Panc1 (cell line): ENCODE measurements at regions not wholly inside any gene's neighbourhood (a gene's known extent, or its start where the extent isn't known, plus 50 kb on each side); places are given as distances from the start of the nearest gene placed in this dataset.

Experiments
- CTCF ChIP-seq: fragments of 450-650 bp; IDR thresholded peaks from 2 replicates; pipeline ENCODE4 v1.5.1; 2017; ENCODE audit warnings: mild to moderate bottlenecking
- POLR2AphosphoS5 ChIP-seq: IDR thresholded peaks from 2 replicates; pipeline ENCODE4 v1.6.1; 2012; ENCODE audit warnings: mild to moderate bottlenecking, low read depth, low read length, moderate library complexity
- SIN3A ChIP-seq: IDR thresholded peaks from 2 replicates; pipeline ENCODE4 v1.6.1; 2012; ENCODE audit warnings: low read depth, mild to moderate bottlenecking, low read length, moderate library complexity, borderline replicate concordance; ENCODE audit not compliant: insufficient read depth
- TF ChIP-seq, protein P1 (sequence below), 2 experiments: IDR thresholded peaks; 2 replicates each; pipeline ENCODE4 v1.6.1; 2011 to 2012; ENCODE audit warnings: low read depth in 2 of 2, control low read depth in 1 of 2, low read length in 1 of 2, mild to moderate bottlenecking in 1 of 2, moderate library complexity in 1 of 2; ENCODE audit not compliant: insufficient read depth in 1 of 2

DNA sequence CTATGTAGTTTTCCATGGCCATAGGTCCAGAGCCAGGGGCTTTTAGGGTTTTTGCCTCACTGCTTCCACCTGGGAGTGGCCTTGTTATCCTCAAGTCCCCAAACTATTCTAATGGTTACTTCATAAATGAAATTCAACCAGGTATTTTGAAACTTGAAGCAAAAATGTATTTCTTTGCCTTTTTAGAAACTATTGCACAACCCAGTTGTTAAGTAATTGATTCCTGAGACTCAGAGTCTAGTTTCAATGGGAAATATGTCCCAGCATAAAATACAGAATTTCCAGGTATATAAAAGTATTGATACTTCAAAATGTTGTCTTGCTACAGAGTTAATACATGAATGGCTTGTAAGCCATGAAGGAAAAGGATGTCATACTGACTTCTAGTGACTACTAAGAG is 456.2 kb upstream of the DAB2 start:
- TF ChIP-seq POLR2AphosphoS5 (no peak), CTCF (no peak), SIN3A (no peak)
- TF ChIP-seq, protein P1, sequence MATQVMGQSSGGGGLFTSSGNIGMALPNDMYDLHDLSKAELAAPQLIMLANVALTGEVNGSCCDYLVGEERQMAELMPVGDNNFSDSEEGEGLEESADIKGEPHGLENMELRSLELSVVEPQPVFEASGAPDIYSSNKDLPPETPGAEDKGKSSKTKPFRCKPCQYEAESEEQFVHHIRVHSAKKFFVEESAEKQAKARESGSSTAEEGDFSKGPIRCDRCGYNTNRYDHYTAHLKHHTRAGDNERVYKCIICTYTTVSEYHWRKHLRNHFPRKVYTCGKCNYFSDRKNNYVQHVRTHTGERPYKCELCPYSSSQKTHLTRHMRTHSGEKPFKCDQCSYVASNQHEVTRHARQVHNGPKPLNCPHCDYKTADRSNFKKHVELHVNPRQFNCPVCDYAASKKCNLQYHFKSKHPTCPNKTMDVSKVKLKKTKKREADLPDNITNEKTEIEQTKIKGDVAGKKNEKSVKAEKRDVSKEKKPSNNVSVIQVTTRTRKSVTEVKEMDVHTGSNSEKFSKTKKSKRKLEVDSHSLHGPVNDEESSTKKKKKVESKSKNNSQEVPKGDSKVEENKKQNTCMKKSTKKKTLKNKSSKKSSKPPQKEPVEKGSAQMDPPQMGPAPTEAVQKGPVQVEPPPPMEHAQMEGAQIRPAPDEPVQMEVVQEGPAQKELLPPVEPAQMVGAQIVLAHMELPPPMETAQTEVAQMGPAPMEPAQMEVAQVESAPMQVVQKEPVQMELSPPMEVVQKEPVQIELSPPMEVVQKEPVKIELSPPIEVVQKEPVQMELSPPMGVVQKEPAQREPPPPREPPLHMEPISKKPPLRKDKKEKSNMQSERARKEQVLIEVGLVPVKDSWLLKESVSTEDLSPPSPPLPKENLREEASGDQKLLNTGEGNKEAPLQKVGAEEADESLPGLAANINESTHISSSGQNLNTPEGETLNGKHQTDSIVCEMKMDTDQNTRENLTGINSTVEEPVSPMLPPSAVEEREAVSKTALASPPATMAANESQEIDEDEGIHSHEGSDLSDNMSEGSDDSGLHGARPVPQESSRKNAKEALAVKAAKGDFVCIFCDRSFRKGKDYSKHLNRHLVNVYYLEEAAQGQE (IDR thresholded peaks at IDR 0.05; ENCODE audit: insufficient read depth in 1 of 2, low read depth in 2 of 2, low read length in 1 of 2) = no peak
